HG03521 (cell line): ENCODE measurements at regions not wholly inside any gene's neighbourhood (a gene's known extent, or its start where the extent isn't known, plus 50 kb on each side); places are given as distances from the start of the nearest gene placed in this dataset.
"Not testable (repeated sequence)": the region's sequence is repeated elsewhere in the genome, so short reads cannot be mapped to it uniquely, and the experiment has no call there.

Experiments used
- ATAC-seq: cut with Tn5 transposase; IDR thresholded peaks from one replicate; pipeline ENCODE4 v1.9.1; 2021; ENCODE audit warnings: mild to moderate bottlenecking, moderate library complexity; ENCODE audit not compliant: unreplicated experiment

DNA sequence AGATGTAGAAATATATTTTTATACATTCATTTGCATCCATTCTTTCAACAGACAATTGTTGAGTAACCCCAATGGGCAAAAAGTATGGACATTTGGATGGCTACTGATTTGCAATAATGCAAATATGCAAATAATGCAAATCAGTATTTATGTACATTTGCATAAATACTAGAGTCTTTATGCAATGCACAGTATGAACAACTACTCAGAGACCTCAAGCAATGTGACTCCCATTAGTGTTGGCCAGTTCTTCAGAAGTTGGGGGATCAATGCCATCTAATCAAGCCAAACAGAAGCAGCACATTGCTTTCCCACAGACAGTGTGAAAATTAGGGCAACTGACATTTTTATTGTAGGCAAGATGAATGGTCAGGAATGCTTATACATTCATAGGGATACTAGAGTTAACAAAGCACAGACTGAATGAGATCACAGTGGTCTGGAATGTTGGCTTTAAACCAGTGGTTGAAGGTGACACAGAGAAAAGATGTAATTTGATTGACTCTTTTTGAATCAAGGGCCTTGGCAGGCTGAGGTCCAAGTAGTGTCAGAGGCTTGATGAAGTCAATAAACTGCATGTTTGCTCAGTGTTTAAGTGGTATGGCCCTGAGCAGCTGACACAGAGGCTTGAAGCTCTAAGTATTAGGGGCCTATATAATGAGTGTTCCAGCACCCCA lies 256.6 kb downstream of the CTH start:
- no peak for ATAC-seq

DNA sequence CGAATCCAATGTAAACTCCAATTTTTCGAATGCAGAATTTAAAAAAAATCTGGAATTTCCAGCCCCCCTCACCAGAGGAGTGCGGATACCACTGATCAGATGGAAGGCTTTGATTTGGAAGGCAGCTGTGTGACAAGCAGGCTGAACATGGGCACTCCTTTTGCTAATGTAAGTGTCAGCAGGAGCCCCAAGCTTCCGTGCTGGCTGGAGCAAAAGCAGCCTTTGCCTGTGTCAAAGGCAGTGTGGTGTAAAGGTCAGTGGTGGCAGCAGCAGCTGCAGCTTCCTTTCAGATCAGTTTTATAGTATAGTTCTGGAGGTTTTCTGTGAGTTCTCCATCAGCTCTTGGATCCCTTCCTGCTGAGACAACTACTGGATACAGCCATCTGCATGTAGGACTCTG lies 259.9 kb downstream of the CTH start:
- ATAC-seq = no peak

DNA sequence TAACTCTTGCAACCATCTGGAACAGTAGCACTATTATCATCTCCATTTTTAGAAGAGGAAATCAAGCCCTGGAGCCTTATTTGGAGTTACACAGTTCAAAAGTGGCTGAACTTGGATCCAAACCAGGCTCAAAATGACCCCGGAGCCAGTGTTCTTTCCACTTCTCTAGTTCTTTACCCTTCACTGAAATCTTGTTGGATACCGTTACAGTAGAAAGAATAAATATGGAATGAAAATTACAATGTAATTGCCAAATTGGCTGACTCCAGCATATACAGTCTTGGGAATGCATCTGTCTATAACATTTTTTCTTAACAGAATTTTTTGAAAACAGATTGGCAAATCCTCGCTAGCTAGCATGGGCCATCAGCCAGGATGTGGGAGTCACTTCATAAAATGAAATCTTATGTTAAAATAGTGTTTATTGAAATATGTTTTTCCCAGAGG lies 261.4 kb downstream of the CTH start:
- no peak for ATAC-seq

DNA sequence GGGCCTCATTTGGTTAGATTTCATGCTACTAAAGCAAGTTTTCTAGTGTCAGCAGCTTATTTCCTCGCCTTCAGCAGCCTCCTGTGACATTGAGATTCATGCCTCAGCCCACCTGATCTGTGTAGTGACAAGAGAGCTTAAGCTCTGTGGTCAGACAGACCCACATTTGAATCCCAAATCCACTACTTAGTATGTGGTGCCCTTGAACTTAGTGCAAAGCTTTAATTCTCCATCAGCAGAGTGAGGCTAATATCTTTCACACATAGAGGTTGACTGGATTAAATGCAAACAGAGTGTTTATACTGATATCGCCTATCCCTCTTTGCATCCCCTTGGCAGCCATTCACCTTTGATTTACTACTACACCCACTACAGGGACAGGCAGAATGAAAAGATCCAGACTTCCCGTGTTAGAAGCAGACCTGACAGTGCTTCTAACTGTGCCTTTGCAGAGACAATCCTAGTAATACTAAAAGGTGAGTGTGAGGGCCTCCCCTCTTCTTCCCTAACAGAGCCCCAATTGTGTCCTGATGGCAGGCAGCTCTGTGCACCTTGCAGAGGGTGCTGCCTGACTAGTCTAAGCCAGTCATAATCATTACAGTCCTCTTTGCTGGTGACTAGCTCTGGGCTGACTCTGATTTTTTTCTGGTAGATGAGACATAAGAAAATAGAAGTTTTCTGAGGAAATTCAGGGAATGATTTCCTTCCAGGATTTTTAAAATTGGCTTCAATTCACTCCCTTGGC lies 264.0 kb downstream of the CTH start:
- ATAC-seq = no peak

DNA sequence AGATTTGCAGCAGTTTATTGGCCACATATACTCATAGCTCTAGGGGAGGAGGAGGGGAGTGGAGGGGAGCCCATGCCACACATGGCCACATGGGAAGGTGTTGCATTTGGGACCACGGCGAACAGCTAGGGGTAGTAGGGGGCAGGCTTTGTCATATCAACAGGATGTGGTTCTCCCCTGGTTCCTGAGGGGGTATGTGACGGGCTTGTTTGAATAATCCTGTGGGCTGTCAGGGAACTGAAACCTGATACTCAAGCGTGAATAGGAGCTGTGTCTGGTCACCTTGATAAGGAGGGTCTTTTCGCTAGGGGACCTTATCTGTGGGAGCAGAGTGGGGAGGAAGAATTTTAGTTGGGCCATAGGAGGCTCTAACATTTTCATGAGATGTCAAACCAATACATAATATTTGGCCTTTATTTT lies 264.7 kb downstream of the CTH start:
- peak; percentile 76 for ATAC-seq

DNA sequence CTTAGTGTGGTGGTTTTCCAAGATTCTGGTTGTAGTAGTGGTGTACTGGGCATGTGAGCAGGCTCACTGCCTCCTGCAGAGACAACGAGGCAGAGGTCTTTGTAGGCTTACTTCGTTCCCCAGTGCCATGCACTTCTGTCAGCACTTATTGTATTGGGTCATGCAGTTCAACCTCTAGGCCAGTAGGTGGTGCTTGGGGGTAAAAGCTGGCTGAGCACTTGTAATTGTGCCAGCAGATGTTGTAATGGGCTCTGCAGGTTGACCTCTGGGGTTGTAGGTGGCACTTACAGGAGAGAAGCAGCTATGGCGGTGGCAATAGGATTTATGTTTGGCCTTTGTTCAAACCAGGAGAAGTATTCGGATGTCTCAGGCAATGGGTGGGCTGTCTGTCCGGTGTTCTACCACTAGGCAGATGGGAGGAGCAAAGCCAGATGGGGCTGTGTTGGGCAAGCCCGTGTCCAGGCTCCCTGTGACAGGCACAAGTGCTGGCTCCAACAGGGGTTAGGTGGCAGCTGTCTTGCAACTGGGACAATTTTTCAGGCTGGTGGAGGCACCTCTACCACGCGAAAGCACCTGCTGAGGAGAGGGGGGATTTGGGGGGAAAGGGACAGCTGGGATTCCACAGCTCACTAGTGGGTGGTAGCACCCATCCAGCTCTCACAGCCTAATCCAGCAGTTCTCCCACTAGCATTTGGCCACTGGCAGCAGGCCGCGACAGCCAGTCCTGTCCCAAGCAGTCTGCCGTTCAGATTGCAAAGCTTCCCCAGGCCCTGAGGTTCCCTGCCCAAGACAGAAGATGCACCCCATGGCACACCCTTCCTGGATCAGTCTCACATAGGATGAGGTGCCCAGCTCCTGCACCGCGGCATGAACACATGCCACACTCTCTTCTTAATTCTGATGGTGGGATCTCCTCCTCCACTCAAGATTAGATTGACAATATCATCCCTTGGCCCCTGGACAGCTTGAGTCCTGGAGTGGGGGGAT lies 274.5 kb downstream of the CTH start:
- ATAC-seq = peak; percentile 94

DNA sequence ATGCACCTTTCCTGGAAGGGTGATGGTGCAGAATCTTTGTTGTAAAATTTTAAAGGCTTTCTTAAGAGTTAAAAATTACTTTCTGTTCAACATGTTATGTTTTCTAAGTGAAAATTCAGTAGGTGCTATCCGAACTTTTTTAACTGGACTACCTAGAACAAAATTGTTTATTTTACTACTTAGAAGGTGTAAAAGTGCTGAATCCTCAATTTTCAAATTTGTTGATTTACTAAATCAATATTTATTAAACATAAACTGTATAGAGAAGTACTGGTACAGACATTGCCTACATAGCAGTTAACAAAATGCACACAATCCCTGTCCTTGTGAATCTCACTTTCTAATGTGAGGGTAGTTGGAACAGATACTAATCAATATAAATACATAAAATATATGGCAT lies 277.5 kb downstream of the CTH start:
- ATAC-seq = no peak

DNA sequence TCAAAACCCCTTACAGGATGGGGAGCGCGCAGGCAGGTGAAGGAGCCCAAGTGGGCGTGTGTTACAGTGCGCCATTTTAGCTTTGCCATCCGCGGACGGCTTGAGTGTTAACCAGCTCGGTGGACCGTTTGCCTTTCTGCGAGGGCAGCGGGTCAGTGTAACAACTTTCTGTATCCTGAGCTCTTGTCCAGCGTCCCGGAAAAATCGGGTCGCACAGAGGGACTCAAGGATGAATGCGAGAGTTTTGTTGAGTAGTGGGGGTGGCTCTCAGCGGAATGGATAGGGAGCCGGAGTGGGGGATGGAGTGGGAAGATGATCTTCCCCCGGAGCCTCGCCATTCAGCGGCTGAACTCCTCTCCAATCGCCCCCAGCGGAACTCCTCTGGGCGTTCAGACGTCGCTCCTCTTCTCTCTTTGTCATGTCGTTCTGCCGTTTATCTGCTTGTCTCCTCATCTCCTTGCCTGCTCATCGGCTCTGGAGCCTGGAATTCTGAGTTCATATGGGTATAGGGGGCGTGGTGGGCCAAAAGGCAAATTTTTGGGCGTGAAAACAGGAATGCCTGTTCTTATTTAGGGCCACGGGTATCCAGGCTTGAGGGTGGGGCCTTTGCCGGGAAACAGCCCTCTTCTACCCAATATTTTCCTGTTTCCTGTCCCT lies 295.4 kb downstream of the CTH start:
- ATAC-seq = no peak

DNA sequence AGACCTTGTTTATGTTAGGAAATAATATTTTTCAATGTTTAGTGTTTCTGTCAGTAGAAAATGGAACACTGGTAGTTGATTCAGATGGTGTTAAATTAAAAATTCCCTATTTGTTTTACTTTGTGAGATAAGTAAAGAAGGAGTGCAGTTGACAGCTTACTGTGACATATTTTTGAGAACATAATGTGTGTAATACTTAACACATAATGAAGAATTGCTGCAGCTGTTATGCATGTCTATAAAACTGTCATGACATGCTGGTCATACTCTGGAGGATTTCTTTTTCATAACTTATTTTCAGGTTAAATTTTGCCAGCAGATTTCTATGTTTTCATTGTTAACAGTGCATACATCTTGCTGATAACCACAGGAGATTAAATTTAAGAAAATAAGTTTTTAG lies 296.1 kb downstream of the CTH start:
- no peak for ATAC-seq

DNA sequence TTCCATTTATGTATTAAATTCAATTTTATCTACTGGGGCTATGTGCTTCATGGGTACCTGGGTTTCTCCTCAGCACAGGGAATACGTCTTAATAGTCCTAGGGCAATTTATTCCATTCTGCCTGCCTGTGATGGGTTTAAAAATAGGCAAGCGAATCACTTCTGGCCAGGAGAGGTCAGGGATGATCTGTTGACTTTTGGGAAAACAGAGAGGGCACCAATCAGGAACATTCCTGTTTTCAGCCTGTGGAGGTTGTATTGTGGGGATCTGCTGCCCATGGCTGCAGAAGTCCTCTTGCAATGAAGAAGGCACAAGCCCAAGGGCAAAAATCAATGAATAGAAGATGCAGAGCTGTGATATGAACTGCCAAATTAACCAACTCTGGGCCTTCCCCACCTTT lies 303.1 kb downstream of the CTH start:
- no peak for ATAC-seq

DNA sequence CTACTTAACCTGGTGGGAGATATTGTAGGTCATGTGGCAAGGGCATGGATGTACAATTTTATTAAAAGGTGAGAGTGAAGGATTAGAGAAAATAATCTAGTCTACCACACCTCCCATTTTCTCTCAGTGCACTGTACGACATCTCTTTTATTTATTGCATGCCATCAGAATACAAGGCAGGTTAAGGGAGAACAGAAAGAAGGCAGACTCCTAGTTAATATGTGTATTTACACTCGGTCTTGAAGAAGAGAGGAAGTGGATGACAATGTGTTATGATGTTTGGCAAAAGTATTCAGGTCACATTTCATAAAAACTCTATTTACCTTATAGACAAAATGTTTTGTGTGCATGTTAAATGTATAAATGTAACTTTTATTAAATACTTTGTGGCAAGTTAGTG lies 306.1 kb downstream of the CTH start:
- ATAC-seq = no peak

DNA sequence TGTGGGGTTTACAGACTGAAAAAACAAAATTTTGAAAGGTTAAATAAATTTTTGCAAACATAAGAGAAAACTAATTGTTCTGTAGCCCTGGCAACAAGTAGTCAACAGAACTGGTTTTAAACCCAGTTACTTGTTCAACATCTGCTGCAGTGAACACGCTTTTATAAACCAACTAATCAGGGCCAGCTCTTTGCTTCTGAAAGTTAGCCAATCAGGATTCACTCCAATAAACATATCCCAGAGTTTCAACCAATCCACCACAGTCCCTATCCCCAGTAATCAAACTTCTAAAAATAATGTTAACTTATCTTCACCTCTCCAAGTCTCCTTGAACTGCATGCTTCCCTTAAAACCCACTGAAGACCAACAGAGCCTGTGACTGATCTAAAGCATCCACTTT lies 306.6 kb downstream of the CTH start:
- ATAC-seq = no peak

DNA sequence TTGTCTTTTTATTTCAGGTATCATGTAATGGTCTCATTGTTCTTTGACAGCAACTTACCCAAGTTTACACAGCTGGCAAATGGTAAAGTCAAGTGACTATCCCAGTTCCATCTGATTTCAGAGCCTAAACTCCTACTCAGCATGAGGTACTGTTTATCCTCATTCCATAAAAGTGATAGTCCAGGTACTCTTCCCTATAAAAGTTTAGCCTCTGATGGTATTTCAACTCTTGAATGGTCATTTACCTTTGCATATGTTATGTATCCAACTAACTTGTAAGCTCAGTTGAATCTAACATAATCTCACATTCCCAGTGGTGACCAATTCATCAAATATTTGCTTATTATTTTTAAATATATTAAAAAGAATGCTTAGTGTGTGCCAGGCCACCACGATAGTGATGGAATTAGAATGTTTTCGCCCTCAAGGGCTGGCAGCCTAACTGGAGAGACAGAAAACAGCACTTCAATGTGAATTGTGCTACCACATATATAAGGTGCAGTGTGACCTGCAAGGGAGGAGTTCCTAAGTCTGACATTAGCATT lies 307.1 kb downstream of the CTH start:
- no peak for ATAC-seq

DNA sequence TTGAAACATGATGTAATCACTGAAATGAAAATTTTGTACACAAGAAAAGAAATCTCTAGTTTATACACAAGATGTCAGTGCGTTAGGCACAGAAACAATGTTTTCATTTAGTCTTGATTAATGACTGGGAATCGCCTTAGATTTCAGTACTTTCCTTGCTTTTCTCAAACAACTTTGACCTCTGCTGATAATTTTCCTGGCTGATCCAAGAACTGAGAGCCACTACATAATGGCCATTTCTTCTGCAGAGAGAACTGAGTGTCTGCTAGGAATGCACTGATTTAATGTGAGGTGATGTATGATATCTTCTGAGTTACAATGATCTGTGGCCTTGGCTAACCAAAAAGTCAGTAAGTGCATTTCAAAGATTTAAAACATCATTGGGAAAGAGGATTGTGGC lies 308.1 kb downstream of the CTH start:
- no peak for ATAC-seq

DNA sequence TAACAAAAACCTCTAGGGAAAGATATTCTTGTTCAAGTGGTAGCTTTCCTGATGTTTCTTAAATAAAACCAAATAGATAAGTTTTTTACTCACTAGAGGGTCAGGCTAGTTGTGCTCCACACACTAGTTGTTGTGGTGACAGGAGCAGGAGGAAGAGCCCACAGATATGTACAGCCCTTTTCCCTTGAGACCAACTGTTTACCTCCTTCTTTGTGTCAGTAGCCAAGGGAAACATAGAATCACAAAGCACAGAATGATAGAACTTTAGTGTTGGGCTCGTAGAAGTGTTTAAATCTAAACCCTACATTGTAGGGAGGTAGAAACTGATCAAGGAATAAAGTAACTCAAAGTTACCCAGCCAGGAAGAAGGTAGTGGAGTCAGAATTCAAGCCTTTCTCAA lies 309.0 kb downstream of the CTH start:
- ATAC-seq = no peak

DNA sequence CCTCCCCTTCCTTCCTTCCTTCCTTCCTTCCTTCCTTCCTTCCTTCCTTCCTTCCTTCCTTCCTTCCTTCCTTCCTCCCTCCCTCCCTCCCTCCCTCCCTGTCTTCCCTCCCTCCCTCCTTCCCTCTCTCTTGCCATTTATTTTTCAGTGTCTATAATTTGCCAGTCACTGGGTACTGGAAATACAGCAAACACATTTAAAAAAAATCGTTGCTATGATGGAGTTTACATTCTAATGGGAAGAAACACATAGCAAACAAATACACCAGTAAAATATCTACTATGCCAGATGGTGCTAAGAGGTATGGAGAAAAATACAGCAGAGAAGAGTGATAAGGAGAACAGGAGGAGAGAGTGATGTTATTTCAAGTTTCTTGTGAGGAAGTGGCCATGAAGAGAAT lies 309.5 kb downstream of the CTH start:
- ATAC-seq = no peak

DNA sequence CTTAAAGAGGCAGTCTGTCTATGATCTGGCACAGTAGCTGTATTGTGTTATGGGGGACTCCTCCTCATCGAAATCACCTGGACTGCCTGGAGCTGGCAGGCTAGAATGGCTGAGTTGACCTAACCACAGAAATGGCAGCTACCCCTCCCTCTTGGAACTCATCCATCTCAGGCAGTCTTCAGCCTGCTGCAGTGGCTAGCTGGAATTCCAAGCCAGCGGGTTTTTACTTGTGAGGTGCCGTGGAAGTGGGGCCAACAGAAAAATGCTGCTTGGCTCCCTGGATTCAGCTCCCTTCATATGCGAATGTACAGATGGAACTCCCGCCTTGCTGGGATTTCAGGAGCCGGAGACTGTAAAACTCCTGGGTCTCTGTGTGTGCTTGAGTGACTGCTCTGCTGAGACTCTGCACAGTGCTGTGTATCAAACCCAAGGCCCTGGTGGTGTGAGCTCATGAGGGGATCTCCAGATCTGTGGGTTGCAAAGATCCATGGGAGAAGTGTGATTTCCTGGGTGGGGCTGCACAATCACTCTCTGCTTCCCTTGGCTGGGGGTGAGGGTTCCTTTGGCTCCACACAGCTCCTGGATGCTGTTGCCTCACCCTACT lies 316.9 kb downstream of the CTH start:
- no peak for ATAC-seq

DNA sequence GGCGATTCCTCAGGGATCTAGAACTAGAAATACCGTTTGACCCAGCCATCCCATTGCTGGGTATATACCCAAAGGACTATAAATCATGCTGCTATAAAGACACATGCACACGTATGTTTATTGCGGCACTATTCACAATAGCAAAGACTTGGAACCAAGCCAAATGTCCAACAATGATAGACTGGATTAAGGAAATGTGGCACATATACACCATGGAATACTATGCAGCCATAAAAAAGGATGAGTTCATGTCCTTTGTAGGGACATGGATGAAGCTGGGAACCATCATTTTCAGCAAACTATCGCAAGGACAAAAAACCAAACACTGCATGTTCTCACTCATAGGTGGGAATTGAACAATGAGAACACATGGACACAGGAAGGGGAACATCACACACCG lies 311.1 kb downstream of the PTGER3 start:
- ATAC-seq = not testable (repeated sequence)

DNA sequence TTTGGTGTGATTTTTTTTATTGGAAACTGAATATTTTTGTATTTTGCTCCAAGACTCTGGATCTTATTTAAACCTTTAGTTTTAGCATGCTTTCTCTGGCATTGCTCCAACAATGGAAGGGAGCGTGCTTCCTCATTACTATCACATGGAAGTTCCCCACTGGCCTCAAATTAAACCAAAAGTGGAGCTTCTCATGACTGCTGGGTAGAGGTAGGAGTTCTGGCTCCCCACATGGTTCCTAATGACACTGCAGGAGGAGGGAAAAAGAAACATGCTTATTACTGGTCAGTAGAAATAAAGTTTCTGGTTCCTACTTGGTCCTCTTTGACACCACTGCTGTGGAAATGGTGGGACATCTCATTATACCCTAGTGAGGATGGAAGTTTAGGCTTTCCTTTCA lies 310.5 kb downstream of the PTGER3 start:
- no peak for ATAC-seq

DNA sequence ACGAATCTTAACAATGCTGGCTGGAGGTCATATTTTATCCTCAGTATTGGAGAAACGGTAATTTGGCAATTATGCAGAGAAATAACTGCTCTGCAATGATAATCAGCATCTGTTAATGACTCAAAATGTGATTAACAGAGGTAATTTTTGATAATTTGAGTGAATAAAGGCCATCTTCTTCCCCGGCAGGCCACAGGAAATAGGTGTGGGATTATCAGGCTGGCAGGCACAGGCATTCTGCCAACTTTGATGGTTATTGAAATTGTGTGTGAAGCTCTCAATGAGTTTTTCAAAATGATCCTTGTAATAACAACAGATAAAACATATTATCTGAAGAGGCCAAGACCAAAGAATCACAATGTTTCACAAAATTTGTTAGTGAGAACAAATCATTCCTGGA lies 309.0 kb downstream of the PTGER3 start:
- ATAC-seq = no peak
